CD4-positive, alpha-beta T cell treated with Interleukin-15 for 4 hours (primary cell): ENCODE measurements at regions not wholly inside any gene's neighbourhood (a gene's known extent, or its start where the extent isn't known, plus 50 kb on each side); places are given as distances from the start of the nearest gene placed in this dataset.
"Not testable (repeated sequence)": the region's sequence is repeated elsewhere in the genome, so short reads cannot be mapped to it uniquely, and the experiment has no call there.

ENCODE experiments used
- DNase-seq: peaks from one replicate; pipeline ENCODE4 v3.0.0-alpha.2; 2020; ENCODE audit warnings: low spot score

- DNase-seq, result not testable (repeated sequence)
Measured at GRCh38 chr10:47711428-47711827, 52.0 kb downstream of the SYT15B start.

- DNase-seq, result not testable (repeated sequence)
Measured at GRCh38 chr10:47710443-47710842, 52.9 kb downstream of the SYT15B start.

DNA sequence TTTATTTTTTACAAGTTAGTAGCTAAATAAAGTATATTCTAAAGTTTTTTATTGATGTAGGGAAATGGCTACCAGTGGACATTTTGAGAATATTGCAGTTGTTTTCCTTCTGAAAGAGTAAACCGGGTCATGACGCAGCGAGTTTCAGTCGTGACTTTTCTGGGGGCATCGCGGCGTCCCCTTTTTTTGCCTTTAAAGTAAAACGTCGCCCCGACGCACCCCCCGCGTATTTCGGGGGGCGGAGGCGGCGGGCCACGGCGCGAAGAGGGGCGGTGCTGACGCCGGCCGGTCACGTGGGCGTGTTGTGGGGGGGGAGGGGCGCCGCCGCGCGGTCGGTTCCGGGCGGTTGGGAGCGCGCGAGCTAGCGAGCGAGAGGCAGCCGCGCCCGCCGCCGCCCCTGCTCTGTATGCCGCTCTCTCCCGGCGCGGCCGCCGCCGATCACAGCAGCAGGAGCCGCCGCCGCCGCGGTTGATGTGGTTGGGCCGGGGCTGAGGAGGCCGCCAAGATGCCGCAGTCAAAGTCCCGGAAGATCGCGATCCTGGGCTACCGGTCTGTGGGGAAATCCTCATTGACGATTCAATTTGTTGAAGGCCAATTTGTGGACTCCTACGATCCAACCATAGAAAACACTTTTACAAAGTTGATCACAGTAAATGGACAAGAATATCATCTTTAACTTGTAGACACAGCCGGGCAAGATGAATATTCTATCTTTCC lies 57.5 kb downstream of the SYT15B start:
- peak; percentile 72 for DNase-seq

GRCh38 chr10:47701285-47701684 lies 62.1 kb downstream of the SYT15B start:
- not testable (repeated sequence) for DNase-seq

GRCh38 chr10:47699854-47700253 lies 63.5 kb downstream of the SYT15B start:
- DNase-seq, result not testable (repeated sequence)

GRCh38 chr10:47696170-47696569 lies 67.2 kb downstream of the SYT15B start:
- DNase-seq, result not testable (repeated sequence)

- DNase-seq, result not testable (repeated sequence)
Measured at GRCh38 chr10:47695149-47695548, 68.2 kb downstream of the SYT15B start.

GRCh38 chr10:47690304-47690703 lies 73.1 kb downstream of the SYT15B start:
- not testable (repeated sequence) for DNase-seq

DNA sequence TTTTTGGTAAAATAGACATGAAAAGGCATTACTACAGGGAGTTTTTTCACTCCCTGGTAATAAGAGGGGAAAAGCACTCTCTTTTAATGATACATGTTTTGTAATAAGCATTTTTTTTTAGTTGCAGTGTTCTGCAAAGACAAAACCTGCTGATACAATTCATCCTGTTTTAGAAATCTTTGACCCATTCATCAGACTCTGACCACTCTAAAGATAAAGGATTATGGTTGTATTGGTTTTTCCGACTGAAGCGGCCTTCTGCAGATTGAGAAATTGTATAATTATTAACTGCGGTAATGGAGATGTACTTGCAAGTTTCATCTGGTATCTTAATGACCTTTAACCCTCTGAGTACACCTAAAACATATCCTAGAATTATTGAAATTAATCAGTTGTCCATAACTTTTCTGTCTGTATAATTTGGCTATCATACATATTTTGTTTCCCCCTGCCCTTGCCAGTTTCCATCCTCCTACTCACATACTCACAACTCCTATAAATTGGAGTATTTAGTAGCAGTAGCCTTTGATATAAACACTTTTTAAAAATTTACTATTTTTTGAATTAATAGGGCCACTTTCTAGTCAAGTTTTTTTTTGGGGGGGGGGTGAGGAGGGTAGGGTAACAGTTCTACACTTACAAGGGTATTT lies 79.4 kb downstream of the SYT15B start:
- DNase-seq, result not testable (repeated sequence)

DNA sequence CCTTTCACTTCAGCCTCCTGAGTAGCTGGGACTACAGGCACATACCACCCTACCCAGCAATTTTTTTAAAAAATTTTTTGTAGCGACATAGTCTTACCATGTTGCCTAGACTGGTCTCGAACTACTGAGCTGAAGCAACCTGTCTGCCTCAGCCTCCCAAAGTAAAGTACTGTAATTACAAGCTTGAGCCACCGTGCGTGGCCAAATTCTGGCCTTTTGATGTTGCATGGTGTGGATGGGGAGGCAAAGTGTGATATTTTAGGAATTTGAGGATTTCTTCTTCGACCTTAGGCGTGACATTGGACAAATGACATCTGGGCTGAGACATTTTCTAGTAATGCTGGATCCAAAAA lies 81.8 kb downstream of the SYT15B start:
- not testable (repeated sequence) for DNase-seq

DNA sequence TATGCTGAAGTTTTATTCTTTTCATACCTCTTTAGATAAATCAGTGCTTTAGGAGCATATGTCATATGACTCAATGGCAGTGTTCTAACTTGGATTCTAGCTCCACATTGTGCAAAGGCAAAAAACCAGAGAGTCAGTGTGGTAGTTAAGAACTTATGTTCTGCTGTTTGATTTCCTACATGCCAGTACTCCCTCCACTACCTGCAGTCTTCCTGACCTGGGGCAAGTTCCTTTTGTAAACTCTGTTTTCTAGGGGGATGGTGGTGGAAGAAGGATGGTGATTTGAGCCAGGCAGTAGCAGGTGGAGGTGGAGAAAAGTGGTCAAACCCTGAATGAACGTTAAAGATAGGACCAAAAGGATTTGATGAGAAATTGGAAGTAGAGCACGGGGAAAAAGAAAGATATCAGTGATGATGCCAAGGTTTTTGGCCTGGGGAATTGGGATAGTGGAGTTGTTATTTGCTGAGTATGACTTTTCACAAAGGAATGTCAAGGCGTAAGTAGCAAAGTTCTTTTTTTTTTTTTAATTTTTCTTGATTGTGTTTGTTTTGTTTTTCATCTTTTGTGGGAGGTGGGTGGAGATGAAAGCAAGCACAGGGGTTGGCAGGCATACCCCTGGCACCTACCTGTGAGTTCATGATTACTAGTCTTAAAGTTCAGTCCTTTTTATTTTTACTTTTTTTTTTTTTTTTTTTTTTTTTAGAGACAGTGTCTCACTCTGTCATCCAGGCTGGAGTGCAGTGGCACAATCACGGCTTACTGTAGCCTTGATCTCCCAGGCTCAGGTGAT lies 82.3 kb downstream of the SYT15B start:
- not testable (repeated sequence) for DNase-seq

GRCh38 chr10:47676102-47676501 lies 87.3 kb downstream of the SYT15B start:
- DNase-seq, result not testable (repeated sequence)

DNA sequence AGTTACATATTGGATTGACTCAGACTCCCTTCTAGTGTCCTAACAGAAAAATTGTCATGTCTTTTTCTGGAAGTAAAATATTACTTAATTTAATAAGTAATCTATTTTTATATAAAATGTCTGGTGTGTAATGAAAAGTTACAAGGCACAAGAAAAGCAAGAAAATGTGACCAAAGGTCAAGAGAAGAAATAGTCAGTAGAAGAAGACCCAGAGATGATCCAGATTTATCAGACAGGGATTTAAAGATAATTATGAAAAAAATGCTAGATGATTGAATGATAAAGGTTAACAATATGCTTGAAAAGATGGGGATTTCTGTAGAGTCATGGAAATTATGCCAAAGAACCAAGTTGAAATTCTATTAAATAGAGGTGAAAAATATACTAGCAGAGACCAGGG lies 87.8 kb downstream of the SYT15B start:
- DNase-seq, result not testable (repeated sequence)

GRCh38 chr10:47673128-47673527 lies 90.3 kb downstream of the SYT15B start:
- DNase-seq, result not testable (repeated sequence)

GRCh38 chr10:47670857-47671256 lies 92.5 kb downstream of the SYT15B start:
- not testable (repeated sequence) for DNase-seq

- not testable (repeated sequence) for DNase-seq
Measured at GRCh38 chr10:47661955-47662577, 101.3 kb downstream of the SYT15B start.

DNA sequence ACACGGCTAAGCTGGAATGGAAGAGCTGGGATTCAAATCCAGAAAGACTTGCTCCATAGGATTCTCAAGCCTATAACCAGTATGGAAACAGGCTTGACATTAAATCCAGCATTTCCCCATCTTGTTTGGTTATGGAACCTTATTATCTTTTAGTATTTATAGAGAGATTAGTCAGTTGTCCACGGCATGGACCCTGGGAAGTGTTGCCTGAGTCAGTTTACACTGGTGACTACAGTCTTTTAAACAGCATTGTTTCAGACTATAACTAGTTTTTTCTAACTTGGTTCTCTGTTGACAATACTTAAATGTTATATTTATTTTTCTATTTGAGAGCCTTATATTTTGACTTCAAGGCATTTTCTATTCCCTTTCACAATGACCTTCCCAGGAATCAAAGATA lies 106.7 kb downstream of the SYT15B start:
- DNase-seq, result not testable (repeated sequence)

- not testable (repeated sequence) for DNase-seq
Measured at GRCh38 chr10:47654161-47654560, 109.2 kb downstream of the SYT15B start.

DNA sequence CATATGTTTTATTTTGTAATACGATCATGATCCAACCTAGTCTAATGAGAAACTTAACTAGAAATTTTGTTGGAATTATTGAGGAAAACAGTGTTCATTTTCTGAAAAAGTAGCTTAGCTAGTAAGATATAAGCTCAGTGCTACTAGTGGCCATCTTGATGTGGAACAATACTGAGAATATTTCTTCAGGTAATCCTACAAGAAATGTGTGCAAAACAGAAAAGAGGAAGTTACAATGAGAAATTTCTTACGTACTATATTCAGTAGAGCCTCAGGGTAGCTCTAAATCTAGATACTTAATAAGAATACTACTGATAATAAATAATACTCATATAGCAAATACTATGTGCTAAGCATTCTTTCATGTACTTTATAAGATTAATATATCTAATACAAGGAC lies 114.8 kb downstream of the SYT15B start:
- not testable (repeated sequence) for DNase-seq

DNA sequence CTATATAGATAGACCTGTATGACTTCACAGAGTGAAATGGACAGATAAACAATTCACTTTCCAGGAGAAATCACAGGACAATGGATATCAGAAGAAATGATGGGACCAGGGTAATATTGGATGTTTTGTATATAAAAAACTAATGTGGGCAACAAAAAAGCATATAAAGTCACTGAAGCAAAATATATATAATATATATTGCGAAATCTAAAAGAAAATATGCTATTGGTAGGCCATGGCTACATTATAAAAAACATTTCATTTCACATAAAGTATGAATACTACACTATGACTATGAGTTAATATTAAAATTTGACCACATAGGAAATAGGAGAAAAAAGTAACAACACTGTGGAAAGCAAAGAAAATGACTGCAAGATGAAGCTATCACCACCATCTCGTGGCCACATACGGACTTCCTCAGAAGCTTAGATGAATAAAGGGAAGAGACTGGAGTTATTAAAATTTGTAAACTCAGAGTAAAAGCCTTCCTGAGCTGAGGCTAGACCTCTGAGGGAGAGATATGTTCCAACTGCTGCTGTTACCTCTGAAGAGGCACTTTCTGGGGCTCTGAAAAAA lies 115.8 kb downstream of the SYT15B start:
- DNase-seq, result not testable (repeated sequence)

DNA sequence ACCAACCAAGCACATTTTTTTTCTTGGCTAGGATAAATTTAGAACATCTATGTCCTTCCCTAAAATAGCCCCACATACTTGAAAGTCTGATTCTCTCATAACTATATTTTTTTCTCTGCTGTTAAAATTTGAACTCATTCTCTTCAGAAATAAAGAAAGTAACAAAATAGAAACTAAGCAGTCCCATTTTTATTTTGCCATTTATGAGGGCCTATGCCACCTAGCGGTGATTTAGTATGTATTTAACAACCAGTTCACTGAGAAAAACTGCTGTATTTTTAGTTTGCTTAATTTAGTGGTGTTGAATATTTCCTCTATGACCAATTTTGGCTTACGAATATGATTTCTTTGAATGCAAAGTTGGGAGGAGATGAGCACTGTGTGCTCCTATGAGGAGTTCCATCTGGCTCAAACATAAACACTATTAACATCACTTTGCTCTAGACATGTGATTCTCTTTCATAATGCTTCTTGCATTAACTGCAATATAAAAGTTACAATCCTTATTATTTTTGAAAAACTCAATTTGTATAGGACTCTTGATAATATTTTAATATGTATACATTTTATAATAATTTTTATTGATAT lies 116.6 kb downstream of the SYT15B start:
- DNase-seq, result peak; percentile 28
